MM.1S (cell line): ENCODE measurements at regions not wholly inside any gene's neighbourhood (a gene's known extent, or its start where the extent isn't known, plus 50 kb on each side); places are given as distances from the start of the nearest gene placed in this dataset.

Experiments used
- CTCF ChIP-seq: fragments of 300-600 bp; sonication (generic); IDR thresholded peaks from 2 replicates; pipeline ENCODE4 v1.5.1; 2016; ENCODE audit warnings: antibody characterized with exemption, low read length, mixed read lengths
- EZH2 ChIP-seq: fragments of 300-600 bp; sonication (generic); optimal IDR thresholded peaks from 2 replicates; pipeline ENCODE3; 2017; ENCODE audit warnings: low read depth, mild to moderate bottlenecking, antibody characterized with exemption, low read length, mixed read lengths

- no peak for TF ChIP-seq CTCF
- no peak for TF ChIP-seq EZH2
These were observed 335.6 kb downstream of the SNAPC1 start for GRCh38 chr14:62097824-62098223.
